Endodermal cell (in vitro differentiated cells): ENCODE measurements at regions not wholly inside any gene's neighbourhood (a gene's known extent, or its start where the extent isn't known, plus 50 kb on each side); places are given as distances from the start of the nearest gene placed in this dataset.

Experiments used
- DNase-seq: peaks from one replicate; pipeline ENCODE4 v3.0.0-alpha.2; 2017
- H3K27ac ChIP-seq: 2 replicates; pipeline ENCODE4 v1.5.1; 2013; ENCODE audit warnings: mild to moderate bottlenecking, low read depth, low read length, moderate library complexity
- H3K27me3 ChIP-seq: 2 replicates; pipeline ENCODE4 v1.6.1; 2013; ENCODE audit warnings: mild to moderate bottlenecking, low read length, moderate library complexity; ENCODE audit not compliant: insufficient read depth, control insufficient read depth, poor library complexity, severe bottlenecking
- H3K36me3 ChIP-seq: 2 replicates; pipeline ENCODE4 v1.7.0; 2013; ENCODE audit warnings: mild to moderate bottlenecking, low read length, moderate library complexity; ENCODE audit not compliant: control insufficient read depth, insufficient read depth
- H3K4me1 ChIP-seq: one replicate; pipeline ENCODE4 v1.7.0; 2013; ENCODE audit warnings: low read length; ENCODE audit not compliant: control insufficient read depth, insufficient read depth
- H3K4me3 ChIP-seq: 2 replicates; pipeline ENCODE4 v1.5.1; 2013; ENCODE audit warnings: mild to moderate bottlenecking, low read length, moderate library complexity
- H3K9ac ChIP-seq: 2 replicates; pipeline ENCODE4 v1.6.1; 2013; ENCODE audit warnings: mild to moderate bottlenecking, low read length, moderate library complexity; ENCODE audit not compliant: poor library complexity, severe bottlenecking; ENCODE audit errors: extremely low read depth
- H3K9me3 ChIP-seq: 2 replicates; pipeline ENCODE4 v1.6.1; 2013; ENCODE audit warnings: mild to moderate bottlenecking, low read length, moderate library complexity; ENCODE audit not compliant: control insufficient read depth
- H3K27ac Mint-ChIP-seq: 2 replicates; pipeline ENCODE4 v1.8.0; 2020; ENCODE audit warnings: mixed read lengths
- H3K27me3 Mint-ChIP-seq: 2 replicates; pipeline ENCODE4 v1.8.0; 2021; ENCODE audit warnings: mild to moderate bottlenecking, mixed read lengths; ENCODE audit not compliant: insufficient read depth
- H3K36me3 Mint-ChIP-seq: 2 replicates; pipeline ENCODE4 v1.8.0; 2020; ENCODE audit warnings: low read depth, mixed read lengths
- H3K4me1 Mint-ChIP-seq: 2 replicates; pipeline ENCODE4 v1.8.0; 2020; ENCODE audit warnings: mixed read lengths
- H3K4me3 Mint-ChIP-seq: 2 replicates; pipeline ENCODE4 v1.8.0; 2020; ENCODE audit warnings: mild to moderate bottlenecking, moderate library complexity, mixed read lengths
- H3K9me3 Mint-ChIP-seq: 2 replicates; pipeline ENCODE4 v1.8.0; 2020; ENCODE audit warnings: mild to moderate bottlenecking, mixed read lengths
- CTCF ChIP-seq: fragments of 200-600 bp; sonication (generic); conservative IDR thresholded peaks from 2 replicates; pipeline ENCODE4 v1.5.0; 2021; ENCODE audit warnings: antibody characterized with exemption, mild to moderate bottlenecking
- WGBS, 2 experiments: methylation state at CpG; one replicate each; pipeline versions ENCODE4 v1.1.5 to v1.1.7; 2013; ENCODE audit warnings: missing lambda C conversion rate in 2 of 2, mixed read lengths in 1 of 2; ENCODE audit not compliant: insufficient coverage in 1 of 2, insufficient read length in 1 of 2; 5-methylcytosine and 5-hydroxymethylcytosine counted together

GRCh38 chr7:88610942-88611341, 148.6 kb upstream of the ZNF804B start:
- DNase-seq: no peak
- Histone ChIP-seq H3K4me3 (no peak overlapping the region), H3K4me1 (no peaks in the 10 kb centered on the region), H3K27me3 (no peaks in the 10 kb centered on the region), H3K27ac (no peak overlapping the region), H3K9ac (no peak overlapping the region), H3K36me3 (no peaks in the 10 kb centered on the region), H3K9me3 (no peaks in the 10 kb centered on the region)
- Mint-ChIP-seq H3K36me3 (no peaks in the 10 kb centered on the region), H3K9me3 (peaks cover 8% of the 10 kb centered on the region), H3K4me1 (peaks cover 14% of the 10 kb centered on the region), H3K27me3 (peaks cover 13% of the 10 kb centered on the region), H3K27ac (no peak overlapping the region), H3K4me3 (no peak overlapping the region)
- WGBS, 2 experiments: 91 to 94% methylated on average over 4 of the region's 4 CpGs
- TF ChIP-seq CTCF: no peak

GRCh38 chr7:88600695-88601094, 158.8 kb upstream of the ZNF804B start:
- H3K27me3 Mint-ChIP-seq: no peaks in the 10 kb centered on the region
- Histone ChIP-seq H3K4me3 (no peak overlapping the region), H3K4me1 (no peaks in the 10 kb centered on the region), H3K36me3 (no peaks in the 10 kb centered on the region), H3K27me3 (no peaks in the 10 kb centered on the region), H3K9me3 (no peaks in the 10 kb centered on the region), H3K9ac (no peak overlapping the region), H3K27ac (no peak overlapping the region)
- WGBS, 2 experiments: 86 to 90% methylated on average over 3 to 4 of the region's 4 CpGs
- no peak for DNase-seq
- no peaks in the 10 kb centered on the region for H3K36me3 Mint-ChIP-seq
- no peak for TF ChIP-seq CTCF
- no peak overlapping the region for H3K4me3 Mint-ChIP-seq
- H3K27ac Mint-ChIP-seq: no peak overlapping the region
- peaks cover 30% of the 10 kb centered on the region for H3K4me1 Mint-ChIP-seq
- peaks cover 2% of the 10 kb centered on the region for H3K9me3 Mint-ChIP-seq

- Histone ChIP-seq H3K9ac (no peak overlapping the region), H3K27ac (no peak overlapping the region), H3K4me3 (no peak overlapping the region), H3K36me3 (no peaks in the 10 kb centered on the region), H3K4me1 (no peaks in the 10 kb centered on the region), H3K27me3 (no peaks in the 10 kb centered on the region), H3K9me3 (no peaks in the 10 kb centered on the region)
- no peak for TF ChIP-seq CTCF
- Mint-ChIP-seq H3K9me3 (peaks cover 2% of the 10 kb centered on the region), H3K4me1 (peaks cover 30% of the 10 kb centered on the region), H3K36me3 (no peaks in the 10 kb centered on the region), H3K4me3 (no peak overlapping the region), H3K27ac (no peak overlapping the region), H3K27me3 (no peaks in the 10 kb centered on the region)
- DNase-seq: no peak
- 47% methylated on average over 3 of the region's 3 CpGs; no CpG with 5 or more reads in 1 of the 2 experiments for WGBS, 2 experiments
Observed at GRCh38 chr7:88599528-88599927, 160.0 kb upstream of the ZNF804B start.
